H9 (cell line): ENCODE measurements at regions not wholly inside any gene's neighbourhood (a gene's known extent, or its start where the extent isn't known, plus 50 kb on each side); places are given as distances from the start of the nearest gene placed in this dataset.

ENCODE experiments used
- DNase-seq: peaks from one replicate; pipeline ENCODE4 v3.0.0-alpha.2; 2017
- H2AFZ ChIP-seq: one replicate; pipeline ENCODE4 v1.6.1; 2013; ENCODE audit warnings: mild to moderate bottlenecking, low read length, control low read depth, moderate library complexity
- H2AK5ac ChIP-seq: 2 replicates; pipeline ENCODE4 v1.6.1; 2013; ENCODE audit warnings: low read length, control low read depth, mixed read lengths; ENCODE audit not compliant: insufficient read length
- H2BK120ac ChIP-seq: one replicate; pipeline ENCODE4 v1.6.1; 2013; ENCODE audit warnings: low read depth, mild to moderate bottlenecking, low read length, control low read depth, inconsistent platforms; ENCODE audit not compliant: poor library complexity, severe bottlenecking
- H2BK12ac ChIP-seq: 2 replicates; pipeline ENCODE4 v1.6.1; 2013; ENCODE audit warnings: low read length, control low read depth, mixed read lengths, low read depth; ENCODE audit not compliant: insufficient read length
- H2BK15ac ChIP-seq: 2 replicates; pipeline ENCODE4 v1.6.1; 2013; ENCODE audit warnings: low read depth, low read length, control low read depth
- H2BK20ac ChIP-seq: one replicate; pipeline ENCODE4 v1.6.1; 2013; ENCODE audit warnings: low read depth, mild to moderate bottlenecking, low read length, control low read depth, inconsistent platforms; ENCODE audit not compliant: poor library complexity, severe bottlenecking
- H2BK5ac ChIP-seq: 2 replicates; pipeline ENCODE4 v1.6.1; 2013; ENCODE audit warnings: low read length, control low read depth, mixed read lengths; ENCODE audit not compliant: insufficient read length
- H3K14ac ChIP-seq: 2 replicates; pipeline ENCODE4 v1.6.1; 2013; ENCODE audit warnings: low read length, control low read depth; ENCODE audit not compliant: insufficient read depth
- H3K18ac ChIP-seq: 2 replicates; pipeline ENCODE4 v1.6.1; 2013; ENCODE audit warnings: low read depth, mild to moderate bottlenecking, mixed read lengths, low read length, control low read depth; ENCODE audit not compliant: insufficient read length
- H3K23ac ChIP-seq: 2 replicates; pipeline ENCODE4 v1.6.1; 2013; ENCODE audit warnings: low read length, control low read depth, mixed read lengths, low read depth; ENCODE audit not compliant: insufficient read length
- H3K23me2 ChIP-seq: 2 replicates; pipeline ENCODE4 v1.6.1; 2013; ENCODE audit warnings: low read depth, mild to moderate bottlenecking, mixed read lengths, low read length, control low read depth; ENCODE audit not compliant: insufficient read length, poor library complexity, severe bottlenecking
- H3K27ac ChIP-seq: 2 replicates; pipeline ENCODE4 v1.5.1; 2013; ENCODE audit warnings: low read length, control low read depth, mixed read lengths, low read depth; ENCODE audit not compliant: insufficient read length
- H3K27me3 ChIP-seq: 2 replicates; pipeline ENCODE4 v1.6.1; 2013; ENCODE audit warnings: low read length, control low read depth, inconsistent platforms; ENCODE audit not compliant: insufficient read depth
- H3K4ac ChIP-seq: 2 replicates; pipeline ENCODE4 v1.6.1; 2013; ENCODE audit warnings: low read depth, mild to moderate bottlenecking, control low read depth, inconsistent platforms, low read length, moderate library complexity
- H3K4me1 ChIP-seq: 2 replicates; pipeline ENCODE4 v1.6.1; 2013; ENCODE audit warnings: low read length, control low read depth, inconsistent platforms; ENCODE audit not compliant: insufficient read depth
- H3K4me2 ChIP-seq: 2 replicates; pipeline ENCODE4 v1.6.1; 2013; ENCODE audit warnings: low read length, control low read depth, mixed read lengths; ENCODE audit not compliant: insufficient read length, insufficient read depth
- H3K56ac ChIP-seq: 2 replicates; pipeline ENCODE4 v1.6.1; 2013; ENCODE audit warnings: low read depth, mild to moderate bottlenecking, mixed read lengths, low read length, control low read depth; ENCODE audit not compliant: insufficient read length
- H3K79me1 ChIP-seq: 2 replicates; pipeline ENCODE4 v1.6.1; 2013; ENCODE audit warnings: low read depth, mild to moderate bottlenecking, moderate library complexity, low read length, control low read depth, inconsistent platforms; ENCODE audit not compliant: insufficient read depth, poor library complexity, severe bottlenecking
- H3K79me2 ChIP-seq: 2 replicates; pipeline ENCODE4 v1.6.1; 2013; ENCODE audit warnings: low read length, control low read depth, inconsistent platforms; ENCODE audit not compliant: insufficient read depth
- H3K9ac ChIP-seq: 2 replicates; pipeline ENCODE4 v1.6.1; 2013; ENCODE audit warnings: low read length, control low read depth, mixed read lengths; ENCODE audit not compliant: insufficient read length; ENCODE audit errors: extremely low read depth
- H3K9me3 ChIP-seq: one replicate; pipeline ENCODE4 v1.6.1; 2013; ENCODE audit warnings: low read depth, low read length, inconsistent platforms; ENCODE audit not compliant: control insufficient read depth
- H3T11ph ChIP-seq: one replicate; pipeline ENCODE4 v1.6.1; 2013; ENCODE audit warnings: mild to moderate bottlenecking, low read length, control low read depth, inconsistent platforms
- H4K20me1 ChIP-seq: one replicate; pipeline ENCODE4 v1.6.1; 2013; ENCODE audit not compliant: control insufficient read depth, insufficient read length, insufficient read depth
- H4K5ac ChIP-seq: 2 replicates; pipeline ENCODE4 v1.6.1; 2013; ENCODE audit warnings: low read depth, mild to moderate bottlenecking, mixed read lengths, low read length, control low read depth; ENCODE audit not compliant: insufficient read length
- H4K8ac ChIP-seq: replicated peaks from 2 replicates; pipeline ENCODE4 v1.6.1; 2013; ENCODE audit warnings: low read length, control low read depth, mixed read lengths, low read depth; ENCODE audit not compliant: insufficient read length
- H4K91ac ChIP-seq: 2 replicates; pipeline ENCODE4 v1.6.1; 2013; ENCODE audit warnings: low read depth, mild to moderate bottlenecking, moderate library complexity, mixed read lengths, low read length, control low read depth; ENCODE audit not compliant: insufficient read length
- H3K27ac Mint-ChIP-seq, 3 experiments: 2 replicates in 2 of 3; 3 replicates in 1 of 3; pipeline ENCODE4 v1.8.0; 2020 to 2021; ENCODE audit warnings: mixed read lengths in 3 of 3, mild to moderate bottlenecking in 1 of 3, moderate library complexity in 1 of 3
- H3K27me3 Mint-ChIP-seq: 2 replicates; pipeline ENCODE4 v1.8.0; 2021; ENCODE audit warnings: low read depth, mild to moderate bottlenecking, moderate library complexity, mixed read lengths
- H3K36me3 Mint-ChIP-seq, 3 experiments: 2 replicates in 2 of 3; 3 replicates in 1 of 3; pipeline ENCODE4 v1.8.0; 2020 to 2021; ENCODE audit warnings: low read depth in 3 of 3, mixed read lengths in 3 of 3; ENCODE audit not compliant: insufficient read depth in 1 of 3
- H3K4me1 Mint-ChIP-seq, 2 experiments: 2 replicates each; pipeline ENCODE4 v1.8.0; 2020; ENCODE audit warnings: mixed read lengths in 2 of 2
- H3K4me3 Mint-ChIP-seq, 2 experiments: 2 replicates in 1 of 2; 3 replicates in 1 of 2; pipeline ENCODE4 v1.8.0; 2020 to 2021; ENCODE audit warnings: mild to moderate bottlenecking in 2 of 2, mixed read lengths in 2 of 2, moderate library complexity in 1 of 2
- H3K9me3 Mint-ChIP-seq, 2 experiments: 2 replicates in 1 of 2; 3 replicates in 1 of 2; pipeline ENCODE4 v1.8.0; 2020; ENCODE audit warnings: mild to moderate bottlenecking in 2 of 2, mixed read lengths in 2 of 2, moderate library complexity in 1 of 2
- CTCF ChIP-seq: fragments of 200-600 bp; sonication (generic); conservative IDR thresholded peaks from 3 replicates; pipeline ENCODE4 v1.8.0; 2021; ENCODE audit warnings: antibody characterized with exemption, mild to moderate bottlenecking
- WGBS: extraction: QIAGEN DNeasy Blood & Tissue Kit; methylation state at CpG from one replicate; pipeline ENCODE4 v1.1.7; 2013; ENCODE audit warnings: missing lambda C conversion rate, low lambda C conversion rate, mixed read lengths; ENCODE audit not compliant: insufficient read length; ENCODE audit errors: extremely low coverage; 5-methylcytosine and 5-hydroxymethylcytosine counted together

GRCh38 chr22:48589901-48590300 lies 1237.8 kb downstream of the BRD1 start:
- Histone ChIP-seq H4K20me1 (no peaks in the 10 kb centered on the region), H4K5ac (no peak overlapping the region), H3K23ac (no peak overlapping the region), H3K27me3 (no peaks in the 10 kb centered on the region), H3K4me1 (no peaks in the 10 kb centered on the region), H2BK20ac (no peak overlapping the region), H3K18ac (no peak overlapping the region), H3K56ac (no peak overlapping the region), H3K9me3 (no peaks in the 10 kb centered on the region), H2AK5ac (no peak overlapping the region), H4K8ac (no peak overlapping the region), H3K14ac (no peak overlapping the region), H2BK12ac (no peak overlapping the region), H3K79me1 (no peaks in the 10 kb centered on the region), H3K4me2 (no peak overlapping the region), H3K79me2 (no peaks in the 10 kb centered on the region), H4K91ac (no peak overlapping the region), H2BK120ac (no peak overlapping the region), H2BK15ac (no peak overlapping the region), H3K27ac (no peak overlapping the region), H3K23me2 (no peaks in the 10 kb centered on the region), H2AFZ (no peak overlapping the region), H2BK5ac (no peak overlapping the region), H3K4ac (no peak overlapping the region), H3T11ph (no peak overlapping the region), H3K9ac (no peak overlapping the region)
- no peak for DNase-seq
- Mint-ChIP-seq H3K27ac (peak overlapping the region in 1 of 3 experiments; percentile 75; a peak in 2 of 7 replicates), H3K4me3 (no peak overlapping the region), H3K9me3 (no peaks in the 10 kb centered on the region), H3K27me3 (no peaks in the 10 kb centered on the region), H3K4me1 (no peaks in the 10 kb centered on the region), H3K36me3 (no peaks in the 10 kb centered on the region; a peak in 2 of 7 replicates)
- TF ChIP-seq CTCF, result no peak
- WGBS, result no CpG with 5 or more reads among the region's 19 CpGs
